H1 (cell line): ENCODE measurements at regions not wholly inside any gene's neighbourhood (a gene's known extent, or its start where the extent isn't known, plus 50 kb on each side); places are given as distances from the start of the nearest gene placed in this dataset.

ENCODE experiments used
- CTCF ChIA-PET: fragments of 300-600 bp; sonication (Branson Sonifier 250); formaldehyde crosslinking; loops from one replicate; lab custom pipeline; 2021; ENCODE audit not compliant: partially characterized antibody; lab: Charles Lee
- POLR2A ChIA-PET: fragments of 300-600 bp; sonication (Branson Sonifier 250); formaldehyde crosslinking; loops from one replicate; lab custom pipeline; 2021; ENCODE audit warnings: inconsistent platforms; ENCODE audit not compliant: partially characterized antibody; lab: Charles Lee
- DNase-seq, 2 experiments: peaks; one replicate each; pipeline versions ENCODE4 v3.0.0 to v3.0.0-alpha.2; 2010 to 2022; ENCODE audit warnings: low spot score in 2 of 2, low read depth in 1 of 2, mixed read lengths in 1 of 2
- FAIRE-seq: peaks from 2 replicates; lab custom pipeline; 2011; peaks lifted over from hg19 to GRCh38; lab: Jason Lieb, UNC
- H2AFZ ChIP-seq: 2 replicates; pipeline ENCODE4 v1.8.1; 2012; ENCODE audit warnings: low read length, inconsistent platforms
- H2AK5ac ChIP-seq: 2 replicates; pipeline ENCODE4 v1.6.1; 2013; ENCODE audit warnings: low read depth, low read length
- H2BK120ac ChIP-seq: replicated peaks from 2 replicates; pipeline ENCODE3; 2013; ENCODE audit warnings: low read depth, low read length, inconsistent platforms
- H2BK12ac ChIP-seq: 2 replicates; pipeline ENCODE4 v1.6.1; 2013; ENCODE audit warnings: low read depth, low read length
- H2BK15ac ChIP-seq: 2 replicates; pipeline ENCODE4 v1.6.1; 2013; ENCODE audit warnings: low read length
- H2BK20ac ChIP-seq: 2 replicates; pipeline ENCODE4 v1.6.1; 2013; ENCODE audit warnings: low read length
- H2BK5ac ChIP-seq: 2 replicates; pipeline ENCODE4 v1.6.1; 2013; ENCODE audit warnings: low read depth, low read length
- H3K14ac ChIP-seq: 2 replicates; pipeline ENCODE4 v1.6.1; 2013; ENCODE audit warnings: inconsistent platforms; ENCODE audit not compliant: insufficient read length
- H3K18ac ChIP-seq: 2 replicates; pipeline ENCODE4 v1.6.1; 2013; ENCODE audit warnings: low read length; ENCODE audit errors: extremely low read depth
- H3K23ac ChIP-seq: 2 replicates; pipeline ENCODE4 v1.6.1; 2013; ENCODE audit warnings: inconsistent platforms; ENCODE audit not compliant: insufficient read length
- H3K23me2 ChIP-seq: 2 replicates; pipeline ENCODE4 v1.6.1; 2013; ENCODE audit warnings: low read depth, low read length
- H3K27ac ChIP-seq: 2 replicates; pipeline ENCODE4 v1.6.1; 2011; ENCODE audit warnings: low read depth, low read length, inconsistent platforms
- H3K27me3 ChIP-seq, 4 experiments: replicated peaks in 1 of 4; 1 replicate in 1 of 4; 2 replicates in 3 of 4; pipeline versions ENCODE4 v1.6.1 to v1.8.1; 2011 to 2013; ENCODE audit warnings: low read length in 3 of 4, mild to moderate bottlenecking in 3 of 4, inconsistent platforms in 2 of 4, mixed read lengths in 2 of 4, moderate library complexity in 1 of 4; ENCODE audit not compliant: control insufficient read depth in 3 of 4, insufficient read depth in 3 of 4; ENCODE audit errors: extremely low read depth in 1 of 4
- H3K36me3 ChIP-seq, 4 experiments: 2 replicates each; pipeline versions ENCODE4 v1.6.1 to v1.8.1; 2011 to 2013; ENCODE audit warnings: mild to moderate bottlenecking in 4 of 4, low read length in 3 of 4, moderate library complexity in 2 of 4, control low read depth in 1 of 4, inconsistent platforms in 1 of 4; ENCODE audit not compliant: insufficient read depth in 4 of 4, control insufficient read depth in 2 of 4
- H3K4ac ChIP-seq: replicated peaks from 2 replicates; pipeline ENCODE3; 2013; ENCODE audit warnings: low read length, low read depth, mixed read lengths, inconsistent platforms; ENCODE audit not compliant: insufficient read length
- H3K4me1 ChIP-seq, 4 experiments: replicated peaks in 1 of 4; 1 replicate in 1 of 4; 2 replicates in 3 of 4; pipeline versions ENCODE4 v1.6.1 to v1.8.1; 2011 to 2013; ENCODE audit warnings: low read length in 3 of 4, inconsistent platforms in 2 of 4, mixed read lengths in 1 of 4; ENCODE audit not compliant: insufficient read depth in 4 of 4, control insufficient read depth in 3 of 4
- H3K4me2 ChIP-seq, 2 experiments: 2 replicates each; pipeline versions ENCODE4 v1.6.1 to v1.8.1; 2011 to 2013; ENCODE audit warnings: low read depth in 2 of 2, low read length in 2 of 2, control low read depth in 1 of 2, inconsistent platforms in 1 of 2, mild to moderate bottlenecking in 1 of 2; ENCODE audit not compliant: insufficient read depth in 1 of 2
- H3K4me3 ChIP-seq, 4 experiments: fragments of 200-600, 300-600 bp in 1 of 4; sonication (generic), shearing (Covaris generic), sonication (Bioruptor Twin) in 1 of 4; 2 replicates each; pipeline versions ENCODE4 v1.5.1 to v1.8.1; 2011 to 2016; ENCODE audit warnings: low read length in 4 of 4, low read depth in 3 of 4, control low read depth in 2 of 4, inconsistent platforms in 2 of 4, mild to moderate bottlenecking in 2 of 4, mixed read lengths in 1 of 4, moderate library complexity in 1 of 4; ENCODE audit not compliant: insufficient read depth in 2 of 4; ENCODE audit errors: extremely low read depth in 1 of 4
- H3K56ac ChIP-seq: replicated peaks from 2 replicates; pipeline ENCODE3; 2013; ENCODE audit warnings: low read depth, mild to moderate bottlenecking, mixed read lengths, low read length, inconsistent platforms; ENCODE audit not compliant: insufficient read length
- H3K79me1 ChIP-seq: 2 replicates; pipeline ENCODE4 v1.6.1; 2013; ENCODE audit warnings: low read depth, low read length, control low read depth
- H3K79me2 ChIP-seq, 2 experiments: 2 replicates each; pipeline versions ENCODE4 v1.6.1 to v1.8.1; 2012 to 2013; ENCODE audit warnings: low read length in 2 of 2, mild to moderate bottlenecking in 2 of 2, inconsistent platforms in 1 of 2; ENCODE audit not compliant: insufficient read depth in 2 of 2, control insufficient read depth in 1 of 2
- H3K9ac ChIP-seq, 4 experiments: replicated peaks in 1 of 4; 1 replicate in 1 of 4; 2 replicates in 3 of 4; pipeline versions ENCODE4 v1.6.1 to v1.8.1; 2011 to 2013; ENCODE audit warnings: low read depth in 3 of 4, low read length in 3 of 4, control low read depth in 2 of 4, mild to moderate bottlenecking in 2 of 4, moderate library complexity in 2 of 4, inconsistent platforms in 1 of 4; ENCODE audit errors: extremely low read depth in 1 of 4
- H3K9me3 ChIP-seq, 2 experiments: 2 replicates each; pipeline versions ENCODE4 v1.6.1 to v1.8.1; 2012 to 2013; ENCODE audit warnings: mild to moderate bottlenecking in 2 of 2, moderate library complexity in 2 of 2, control low read depth in 1 of 2, inconsistent platforms in 1 of 2, low read depth in 1 of 2, low read length in 1 of 2, mixed read lengths in 1 of 2; ENCODE audit not compliant: insufficient read depth in 2 of 2
- H4K20me1 ChIP-seq, 2 experiments: replicated peaks in 1 of 2; 2 replicates each; pipeline versions ENCODE3 to v1.8.1; 2011 to 2013; ENCODE audit warnings: inconsistent platforms in 2 of 2, low read length in 2 of 2, mild to moderate bottlenecking in 1 of 2; ENCODE audit not compliant: insufficient read depth in 2 of 2, control insufficient read depth in 1 of 2
- H4K5ac ChIP-seq: 2 replicates; pipeline ENCODE4 v1.6.1; 2013; ENCODE audit warnings: low read length, low read depth, mixed read lengths, inconsistent platforms; ENCODE audit not compliant: insufficient read length
- H4K8ac ChIP-seq: 2 replicates; pipeline ENCODE4 v1.8.0; 2013; ENCODE audit warnings: mild to moderate bottlenecking, moderate library complexity, low read length, inconsistent platforms; ENCODE audit not compliant: insufficient read depth; ENCODE audit errors: extremely low read depth
- H4K91ac ChIP-seq: replicated peaks from 2 replicates; pipeline ENCODE3; 2013; ENCODE audit warnings: low read length, mixed read lengths, inconsistent platforms; ENCODE audit not compliant: insufficient read length
- ATF3 ChIP-seq: IDR thresholded peaks from 2 replicates; pipeline ENCODE4 v1.6.1; 2011; ENCODE audit warnings: low read depth, mild to moderate bottlenecking, low read length; ENCODE audit not compliant: insufficient read depth
- BCL11A ChIP-seq, 2 experiments: IDR thresholded peaks; one replicate each; pipeline ENCODE4 v1.6.1; 2011; ENCODE audit warnings: low read depth in 2 of 2, low read length in 2 of 2, mild to moderate bottlenecking in 2 of 2
- BRCA1 ChIP-seq: IDR thresholded peaks from 2 replicates; pipeline ENCODE4 v1.6.1; 2012; ENCODE audit warnings: low read depth, low read length, improper control_type of control experiment
- CEBPB ChIP-seq: IDR thresholded peaks from 2 replicates; pipeline ENCODE4 v1.6.1; 2012; ENCODE audit warnings: low read depth, low read length
- KDM1A ChIP-seq: fragments of 200-600, 300-600 bp; sonication (generic); IDR thresholded peaks from 2 replicates; pipeline ENCODE4 v1.7.1; 2016; ENCODE audit warnings: mild to moderate bottlenecking, low read length, borderline replicate concordance
- NRF1 ChIP-seq: IDR thresholded peaks from 2 replicates; pipeline ENCODE4 v1.6.1; 2011; ENCODE audit warnings: mild to moderate bottlenecking, low read depth, low read length, improper control_type of control experiment
- POLR2AphosphoS5 ChIP-seq: IDR thresholded peaks from 2 replicates; pipeline ENCODE4 v1.6.1; 2011; ENCODE audit warnings: low read depth, low read length
- RAD21 ChIP-seq, 2 experiments: IDR thresholded peaks in 1 of 2; conservative IDR thresholded peaks in 1 of 2; 2 replicates each; pipeline ENCODE4 v1.6.1; 2011; ENCODE audit warnings: low read depth in 2 of 2, low read length in 2 of 2, improper control_type of control experiment in 1 of 2, inconsistent platforms in 1 of 2, mild to moderate bottlenecking in 1 of 2, moderate library complexity in 1 of 2
- SIN3A ChIP-seq, 2 experiments: IDR thresholded peaks in 1 of 2; conservative IDR thresholded peaks in 1 of 2; 2 replicates each; pipeline ENCODE4 v1.6.1; 2011 to 2012; ENCODE audit warnings: low read length in 2 of 2, improper control_type of control experiment in 1 of 2, low read depth in 1 of 2, mild to moderate bottlenecking in 1 of 2
- SP1 ChIP-seq: IDR thresholded peaks from 2 replicates; pipeline ENCODE4 v1.6.1; 2011; ENCODE audit warnings: low read depth, low read length
- SP4 ChIP-seq: IDR thresholded peaks from 2 replicates; pipeline ENCODE4 v1.6.1; 2012; ENCODE audit warnings: low read length, inconsistent platforms
- WGBS, 2 experiments: shearing (Covaris generic) in 1 of 2; methylation state at CpG; one replicate each; pipeline versions ENCODE4 v1.1.6 to v1.1.7; 2013 to 2015; ENCODE audit warnings: low lambda C conversion rate in 2 of 2, mixed read lengths in 2 of 2, inconsistent platforms in 1 of 2, low coverage in 1 of 2, missing lambda C conversion rate in 1 of 2; ENCODE audit not compliant: insufficient replicate concordance in 2 of 2, insufficient coverage in 1 of 2, insufficient read length in 1 of 2; ENCODE audit errors: extremely low coverage in 1 of 2, missing lambda C conversion rate in 1 of 2; 5-methylcytosine and 5-hydroxymethylcytosine counted together
- TF ChIP-seq, protein P1 (sequence below): IDR thresholded peaks from 2 replicates; pipeline ENCODE4 v1.6.1; 2011; ENCODE audit warnings: low read length, improper control_type of control experiment

- Histone ChIP-seq H3K27ac (no peak overlapping the region), H2BK15ac (no peak overlapping the region), H3K23ac (no peak overlapping the region), H3K4ac (no peak overlapping the region), H2BK12ac (no peak overlapping the region), H3K4me2 (no peak overlapping the region), H3K79me1 (no peaks in the 10 kb centered on the region), H2BK5ac (no peak overlapping the region), H4K20me1 (no peaks in the 10 kb centered on the region), H3K14ac (no peak overlapping the region), H3K36me3 (no peaks in the 10 kb centered on the region), H3K9me3 (no peaks in the 10 kb centered on the region), H2BK120ac (no peak overlapping the region), H3K79me2 (no peaks in the 10 kb centered on the region), H3K4me1 (peaks cover 0 to 6% (median 3%) of the 10 kb centered on the region in 4 experiments; a peak in 6 of 7 replicates), H3K9ac (no peak overlapping the region), H3K27me3 (no peaks in the 10 kb centered on the region; a peak in 2 of 7 replicates), H3K23me2 (no peaks in the 10 kb centered on the region; the same call in 1 of the 2 replicates), H3K56ac (no peak overlapping the region), H4K8ac (no peak overlapping the region), H4K91ac (no peak overlapping the region), H2AFZ (no peak overlapping the region), H2AK5ac (no peak overlapping the region), H2BK20ac (no peak overlapping the region), H3K4me3 (no peak overlapping the region), H4K5ac (no peak overlapping the region), H3K18ac (no peak overlapping the region)
- ChIA-PET CTCF (interaction anchor here (2.6 to 4.0 kb wide), 2 partner anchors 15 to 19 kb away, joined by 7 to 18 read pairs; no protein-coding TSS in a partner anchor), POLR2A (no interaction called here)
- WGBS, 2 experiments, result 88% methylated on average over 3 of the region's 3 CpGs; no CpG with 5 or more reads in 1 of the 2 experiments
- DNase-seq (no peak), FAIRE-seq (no peak)
- TF ChIP-seq SP1 (no peak), SIN3A (conservative IDR thresholded peaks at IDR 0.05 in 1 of 2, IDR thresholded peaks at IDR 0.05 in 1 of 2; ENCODE audit: low read depth in 1 of 2, low read length in 2 of 2) (no peak), BRCA1 (no peak), ATF3 (no peak), NRF1 (no peak), KDM1A (no peak), CEBPB (no peak), RAD21 (IDR thresholded peaks at IDR 0.05 in 1 of 2, conservative IDR thresholded peaks at IDR 0.05 in 1 of 2; ENCODE audit: low read depth in 2 of 2, low read length in 2 of 2) (no peak), POLR2AphosphoS5 (no peak), SP4 (no peak), BCL11A (IDR thresholded peaks at IDR 0.05; ENCODE audit: low read depth in 2 of 2, low read length in 2 of 2) (no peak)
- TF ChIP-seq, protein P1, sequence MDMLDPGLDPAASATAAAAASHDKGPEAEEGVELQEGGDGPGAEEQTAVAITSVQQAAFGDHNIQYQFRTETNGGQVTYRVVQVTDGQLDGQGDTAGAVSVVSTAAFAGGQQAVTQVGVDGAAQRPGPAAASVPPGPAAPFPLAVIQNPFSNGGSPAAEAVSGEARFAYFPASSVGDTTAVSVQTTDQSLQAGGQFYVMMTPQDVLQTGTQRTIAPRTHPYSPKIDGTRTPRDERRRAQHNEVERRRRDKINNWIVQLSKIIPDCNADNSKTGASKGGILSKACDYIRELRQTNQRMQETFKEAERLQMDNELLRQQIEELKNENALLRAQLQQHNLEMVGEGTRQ, result no peak
Observed at GRCh38 chr10:124237282-124237961, 144.0 kb upstream of the CHST15 start.
